Keratinocyte (primary cell): ENCODE measurements at regions not wholly inside any gene's neighbourhood (a gene's known extent, or its start where the extent isn't known, plus 50 kb on each side); places are given as distances from the start of the nearest gene placed in this dataset.

ENCODE experiments used
- CTCF ChIP-seq, 3 experiments: IDR thresholded peaks in 1 of 3; conservative IDR thresholded peaks in 1 of 3; optimal IDR thresholded peaks in 1 of 3; 2 replicates in 2 of 3; 3 replicates in 1 of 3; pipeline versions ENCODE3 to v1.5.1; 2011; ENCODE audit warnings: low read length in 3 of 3, mild to moderate bottlenecking in 3 of 3, moderate library complexity in 2 of 3, control low read depth in 1 of 3, inconsistent platforms in 1 of 3; ENCODE audit not compliant: insufficient read depth in 2 of 3; ENCODE audit errors: extremely low read depth in 1 of 3
- EZH2 ChIP-seq: IDR thresholded peaks from one replicate; pipeline ENCODE4 v1.6.1; 2012; ENCODE audit warnings: inconsistent platforms, mild to moderate bottlenecking, low read length, moderate library complexity

- TF ChIP-seq CTCF (optimal IDR thresholded peaks at IDR 0.05 in 1 of 3, IDR thresholded peaks at IDR 0.05 in 1 of 3, conservative IDR thresholded peaks at IDR 0.05 in 1 of 3; ENCODE audit: extremely low read depth in 1 of 3, insufficient read depth in 2 of 3, low read length in 3 of 3) (no peak), EZH2 (no peak)
These were observed 75.5 kb downstream of the MRPL46 start for GRCh38 chr15:88391700-88392099.
